Astrocyte of the spinal cord (primary cell): ENCODE measurements at regions not wholly inside any gene's neighbourhood (a gene's known extent, or its start where the extent isn't known, plus 50 kb on each side); places are given as distances from the start of the nearest gene placed in this dataset.
"Not testable (repeated sequence)": the region's sequence is repeated elsewhere in the genome, so short reads cannot be mapped to it uniquely, and the experiment has no call there.

Source experiments
- DNase-seq: peaks from one replicate; pipeline ENCODE4 v3.0.0; 2011; ENCODE audit warnings: low read depth, low spot score
- H3K4me3 ChIP-seq: 2 replicates; pipeline ENCODE4 v1.5.1; 2011; ENCODE audit warnings: low read depth, mild to moderate bottlenecking, low read length, moderate library complexity
- CTCF ChIP-seq: IDR thresholded peaks from 2 replicates; pipeline ENCODE4 v1.5.1; 2012; ENCODE audit warnings: low read depth, mild to moderate bottlenecking, low read length, inconsistent platforms
- in situ Hi-C: cut with HindIII; loops from 2 replicates; pipeline ENCODE4 v1.10.0; 2017; ENCODE audit warnings: low sequenced_read_pairs

- TF ChIP-seq CTCF: no peak
- in situ Hi-C loops: no loop called here
- DNase-seq: no peak
Observed at GRCh38 chr10:9944690-9945089, 1073.0 kb upstream of the CELF2 start.

GRCh38 chr10:9950070-9950469 is 1067.6 kb upstream of the CELF2 start:
- no peak overlapping the region for H3K4me3 ChIP-seq
- TF ChIP-seq CTCF: no peak
- in situ Hi-C loops: no loop called here
- DNase-seq: no peak

More at GRCh38 chr10:9944690-9945089, 1073.0 kb upstream of the CELF2 start:
- H3K4me3 ChIP-seq: no peak overlapping the region

GRCh38 chr10:9951481-9952257 is 1066.0 kb upstream of the CELF2 start:
- H3K4me3 ChIP-seq: no peak overlapping the region
- TF ChIP-seq CTCF: no peak
- in situ Hi-C loops: no loop called here
- no peak for DNase-seq

- H3K4me3 ChIP-seq: no peak overlapping the region
- no peak for TF ChIP-seq CTCF
- no peak for DNase-seq
- in situ Hi-C loops: no loop called here
Observed at GRCh38 chr10:9957351-9957750, 1060.3 kb upstream of the CELF2 start.

- in situ Hi-C loops, DNase-seq: not testable (repeated sequence)
Observed at GRCh38 chr10:9957876-9958275, 1059.8 kb upstream of the CELF2 start.

GRCh38 chr10:9965341-9965740 is 1052.3 kb upstream of the CELF2 start:
- in situ Hi-C loops: no loop called here
- no peak for DNase-seq
- H3K4me3 ChIP-seq: no peak overlapping the region
- no peak for TF ChIP-seq CTCF

More at GRCh38 chr10:9957876-9958275, 1059.8 kb upstream of the CELF2 start:
- H3K4me3 ChIP-seq: not testable (repeated sequence)

- DNase-seq: no peak
- TF ChIP-seq CTCF: no peak
- H3K4me3 ChIP-seq: no peak overlapping the region
- in situ Hi-C loops: no loop called here
Observed at GRCh38 chr10:9986786-9987185, 1030.9 kb upstream of the CELF2 start.
